Mesodermal cell (in vitro differentiated cells): ENCODE measurements at regions not wholly inside any gene's neighbourhood (a gene's known extent, or its start where the extent isn't known, plus 50 kb on each side); places are given as distances from the start of the nearest gene placed in this dataset.

ENCODE experiments used
- H3K27ac ChIP-seq: 2 replicates; pipeline ENCODE4 v1.7.0; 2013; ENCODE audit warnings: mild to moderate bottlenecking, low read depth, low read length, moderate library complexity; ENCODE audit not compliant: severe bottlenecking
- H3K36me3 ChIP-seq: 2 replicates; pipeline ENCODE4 v1.7.1; 2013; ENCODE audit warnings: mild to moderate bottlenecking, low read length, moderate library complexity; ENCODE audit not compliant: control insufficient read depth, insufficient read depth
- H3K4me1 ChIP-seq: one replicate; pipeline ENCODE4 v1.7.1; 2013; ENCODE audit warnings: mild to moderate bottlenecking, low read length; ENCODE audit not compliant: insufficient read depth, control insufficient read depth, poor library complexity, severe bottlenecking
- H3K4me3 ChIP-seq: 2 replicates; pipeline ENCODE4 v1.7.0; 2013; ENCODE audit warnings: low read length, control low read depth, mild to moderate bottlenecking; ENCODE audit not compliant: insufficient read depth, poor library complexity, severe bottlenecking; ENCODE audit errors: extremely low read depth
- H3K9me3 ChIP-seq: 2 replicates; pipeline ENCODE4 v1.7.1; 2013; ENCODE audit warnings: mild to moderate bottlenecking, low read length, moderate library complexity; ENCODE audit not compliant: control insufficient read depth
- WGBS, 2 experiments: methylation state at CpG; one replicate each; pipeline ENCODE4 v1.1.5; 2013; ENCODE audit warnings: missing lambda C conversion rate in 2 of 2; ENCODE audit not compliant: insufficient coverage in 2 of 2; 5-methylcytosine and 5-hydroxymethylcytosine counted together

DNA sequence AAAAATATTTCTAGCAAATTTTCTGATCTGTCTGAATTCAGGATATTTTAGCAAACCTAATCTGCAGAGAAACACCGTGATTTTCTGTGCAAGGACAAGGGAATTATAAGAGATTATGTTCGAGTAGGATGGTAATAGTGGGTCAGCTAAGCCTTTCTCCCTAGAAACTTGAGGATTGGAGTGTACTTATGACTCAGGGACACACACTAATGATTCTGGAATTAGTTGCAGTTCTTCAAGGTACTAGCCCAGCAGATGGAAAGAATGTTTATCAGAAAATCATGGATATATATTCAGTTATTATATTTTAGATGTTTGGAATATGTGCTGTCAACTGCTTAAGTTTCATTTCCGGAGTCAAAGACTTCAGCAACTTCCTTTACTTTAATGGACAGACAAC lies 177.1 kb upstream of the MAP3K7 start:
- WGBS, 2 experiments, result 84 to 95% methylated on average over 2 to 3 of the region's 3 CpGs
- H3K27ac ChIP-seq, result no peak overlapping the region
- H3K36me3 ChIP-seq, result no peaks in the 10 kb centered on the region
- no peak overlapping the region for H3K4me3 ChIP-seq
- H3K9me3 ChIP-seq, result no peaks in the 10 kb centered on the region
- H3K4me1 ChIP-seq, result peaks cover 5% of the 10 kb centered on the region

DNA sequence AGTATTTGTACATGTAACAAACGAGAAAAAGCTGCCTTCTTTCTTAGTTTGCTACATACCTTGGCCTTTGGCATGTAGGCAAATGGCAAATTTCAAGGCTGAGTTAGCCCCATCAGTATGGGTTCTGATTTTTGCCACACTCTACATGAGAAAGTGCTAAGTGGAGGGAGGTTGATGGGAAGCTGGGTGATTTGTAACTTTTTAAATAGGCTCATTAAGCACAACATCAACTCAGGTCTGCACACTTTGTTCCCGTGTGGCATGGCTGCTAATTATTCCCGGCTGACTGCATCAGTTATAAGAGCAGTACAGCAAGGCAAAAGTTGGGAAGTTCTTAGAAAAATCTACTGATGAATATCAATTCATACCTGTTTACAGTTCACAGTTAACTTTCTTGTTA lies 172.8 kb upstream of the MAP3K7 start:
- Histone ChIP-seq H3K4me3 (no peak overlapping the region), H3K27ac (no peak overlapping the region), H3K4me1 (no peaks in the 10 kb centered on the region), H3K9me3 (no peaks in the 10 kb centered on the region), H3K36me3 (no peaks in the 10 kb centered on the region)
- WGBS, 2 experiments, result 60 to 93% methylated on average over 1 to 3 of the region's 3 CpGs

DNA sequence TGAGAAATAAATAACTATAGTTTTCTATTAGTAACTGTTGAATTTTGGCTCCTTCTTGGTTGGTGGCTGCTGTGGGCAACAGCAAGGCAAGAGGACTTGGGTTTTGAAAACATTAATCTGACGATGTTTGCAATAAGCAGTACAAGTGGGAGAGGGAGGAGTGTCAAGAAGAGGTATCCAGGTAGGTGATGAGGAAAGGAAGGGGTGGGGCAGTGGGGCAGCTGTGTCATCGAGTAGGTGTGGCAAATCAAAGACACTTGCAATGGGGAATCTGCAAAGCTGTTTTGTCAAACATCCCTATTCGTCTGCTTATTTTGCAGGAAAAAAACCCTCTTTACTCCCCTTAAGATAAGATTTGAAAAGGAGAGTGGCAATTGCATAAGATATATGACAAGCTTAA lies 171.9 kb upstream of the MAP3K7 start:
- Histone ChIP-seq H3K9me3 (no peaks in the 10 kb centered on the region), H3K27ac (no peak overlapping the region), H3K4me1 (no peaks in the 10 kb centered on the region), H3K4me3 (no peak overlapping the region), H3K36me3 (no peaks in the 10 kb centered on the region)
- WGBS, 2 experiments, result 67 to 78% methylated on average over 1 to 2 of the region's 3 CpGs

DNA sequence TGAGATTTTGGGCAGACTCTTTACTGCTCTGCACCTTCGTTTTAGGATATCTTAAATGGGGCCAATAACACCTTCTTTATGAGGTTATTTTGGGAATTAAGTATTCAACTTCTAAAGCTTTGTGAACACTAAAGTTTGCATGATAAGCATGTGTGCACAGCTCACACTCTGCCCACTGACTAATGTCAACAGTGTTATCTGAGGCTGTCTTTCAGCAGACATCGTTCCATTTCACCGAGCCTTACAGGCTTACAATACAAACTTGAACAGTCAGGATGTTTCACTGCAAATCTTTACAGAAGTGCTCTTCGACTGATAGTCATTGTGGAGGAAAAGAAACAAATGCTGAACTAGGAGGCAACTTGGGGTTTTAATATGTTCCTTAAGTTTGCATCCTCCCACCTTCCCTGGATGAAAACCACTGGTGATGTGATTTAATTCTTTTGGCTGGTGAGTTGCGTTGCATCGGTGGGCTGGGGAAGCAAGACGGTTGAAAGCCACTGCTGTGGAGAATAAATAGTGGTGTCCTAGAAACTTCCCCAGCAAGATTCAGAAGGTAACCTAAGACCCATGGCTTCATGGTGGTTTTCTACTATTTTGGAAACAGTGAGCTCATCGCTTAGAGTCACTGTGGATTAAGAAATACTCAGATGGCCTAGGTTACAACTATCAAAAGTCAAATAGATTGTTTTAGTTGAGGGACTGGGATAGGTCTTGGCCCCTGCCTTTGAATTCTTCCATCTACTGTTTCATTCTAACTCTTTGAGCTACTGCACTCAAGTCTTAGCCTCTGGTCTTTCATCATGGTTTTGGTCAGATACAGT lies 167.2 kb upstream of the MAP3K7 start:
- no peaks in the 10 kb centered on the region for H3K36me3 ChIP-seq
- H3K27ac ChIP-seq, result no peak overlapping the region
- WGBS, 2 experiments, result 92 to 97% methylated on average over 2 to 4 of the region's 8 CpGs

DNA sequence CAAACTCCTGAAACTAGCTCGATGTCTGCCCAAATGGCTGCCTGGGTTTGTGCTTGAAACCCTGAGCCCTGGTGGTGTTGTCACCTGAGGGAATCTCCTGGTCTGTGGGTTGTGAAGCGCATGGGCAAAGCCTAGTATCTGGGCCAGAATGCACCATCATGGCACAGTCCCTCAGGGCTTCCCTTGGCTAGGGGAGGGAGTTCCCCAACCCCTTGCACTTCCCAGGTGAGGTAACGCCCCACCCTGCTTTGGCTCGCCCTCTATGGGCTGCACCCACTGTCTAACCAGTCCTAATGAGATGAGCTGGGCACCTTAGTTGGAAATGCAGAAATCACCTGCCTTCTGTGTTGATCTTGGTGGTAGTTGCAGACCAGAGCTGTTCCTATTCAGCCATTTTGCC lies 152.9 kb upstream of the MAP3K7 start:
- 67 to 84% methylated on average over 2 of the region's 4 CpGs for WGBS, 2 experiments
- Histone ChIP-seq H3K27ac (no peak overlapping the region), H3K4me3 (no peak overlapping the region), H3K4me1 (no peaks in the 10 kb centered on the region), H3K36me3 (no peaks in the 10 kb centered on the region), H3K9me3 (no peaks in the 10 kb centered on the region)

More for the DNA sequence above, 167.2 kb upstream of the MAP3K7 start:
- Histone ChIP-seq H3K9me3 (no peaks in the 10 kb centered on the region), H3K4me3 (no peak overlapping the region), H3K4me1 (no peaks in the 10 kb centered on the region)

DNA sequence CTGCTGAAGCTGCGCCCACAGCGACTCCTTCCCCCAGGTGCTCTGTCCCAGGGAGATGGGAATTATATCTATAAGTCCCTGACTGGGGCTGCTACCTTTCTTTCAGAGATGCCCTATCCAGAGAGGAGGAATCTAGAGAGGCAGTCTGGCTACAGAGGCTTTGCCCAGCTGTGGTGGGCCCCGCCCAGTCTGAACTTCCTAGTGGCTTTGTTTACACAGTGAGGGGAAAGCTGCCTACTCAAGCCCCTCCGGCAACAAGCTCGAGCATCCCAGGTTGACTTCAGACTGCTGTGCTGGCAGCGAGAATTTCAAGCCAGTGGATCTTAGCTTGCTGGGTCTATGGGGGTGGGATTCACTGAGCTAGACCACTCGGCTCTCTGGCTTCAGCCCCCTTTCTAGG lies 152.5 kb upstream of the MAP3K7 start:
- H3K4me3 ChIP-seq, result no peak overlapping the region
- no peaks in the 10 kb centered on the region for H3K9me3 ChIP-seq
- H3K4me1 ChIP-seq, result no peaks in the 10 kb centered on the region
- WGBS, 2 experiments, result 71 to 79% methylated on average over 1 to 3 of the region's 7 CpGs
- H3K36me3 ChIP-seq, result no peaks in the 10 kb centered on the region
- no peak overlapping the region for H3K27ac ChIP-seq

DNA sequence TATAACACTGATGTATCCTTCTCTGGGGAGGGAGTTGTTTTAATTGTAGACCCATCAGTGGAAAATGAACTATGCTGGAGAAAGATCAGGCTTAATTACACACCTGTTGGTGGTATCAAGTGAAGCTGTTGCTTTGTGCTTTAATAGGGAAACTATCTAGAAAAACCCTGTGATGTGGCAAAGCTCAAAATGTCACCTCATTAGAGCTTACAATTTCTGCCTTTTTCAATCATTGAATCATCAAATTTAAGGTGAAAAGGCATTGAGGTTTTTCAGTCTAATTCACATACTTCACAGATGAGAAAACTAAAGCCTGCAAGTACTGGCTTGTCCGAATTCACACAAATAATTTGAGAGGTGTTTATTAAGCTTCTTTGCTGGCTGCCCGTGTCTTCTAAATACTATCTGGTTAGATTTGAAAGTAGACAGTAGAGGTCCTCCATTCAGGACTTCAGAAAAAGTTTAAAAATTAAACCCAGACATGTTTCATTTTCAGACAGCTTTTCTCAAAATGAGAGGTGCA lies 143.3 kb upstream of the MAP3K7 start:
- 86% methylated on average over 1 of the region's 2 CpGs; no CpG with 5 or more reads in 1 of the 2 experiments for WGBS, 2 experiments
- Histone ChIP-seq H3K4me3 (no peak overlapping the region), H3K27ac (no peak overlapping the region), H3K4me1 (no peaks in the 10 kb centered on the region), H3K9me3 (no peaks in the 10 kb centered on the region), H3K36me3 (no peaks in the 10 kb centered on the region)

DNA sequence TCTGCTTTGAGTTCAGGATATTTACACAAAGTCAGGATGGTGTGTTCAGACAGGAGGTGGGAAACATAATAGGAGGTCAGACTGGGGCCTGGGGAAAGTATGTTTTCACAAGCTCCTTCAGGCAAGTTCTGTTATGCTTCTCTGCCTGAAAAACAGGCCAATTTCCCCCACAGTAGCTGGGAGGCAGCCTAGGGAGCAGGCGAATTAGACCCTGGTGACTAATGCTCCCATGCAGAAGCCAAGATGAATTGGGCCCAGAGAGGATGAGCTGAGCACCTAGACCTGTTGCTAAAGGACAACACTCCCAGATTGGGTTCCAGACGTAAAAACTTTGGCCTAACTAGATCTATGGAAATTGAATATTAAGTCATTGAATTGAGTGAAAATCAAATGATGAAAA lies 142.2 kb upstream of the MAP3K7 start:
- Histone ChIP-seq H3K4me1 (no peaks in the 10 kb centered on the region), H3K36me3 (no peaks in the 10 kb centered on the region), H3K9me3 (no peaks in the 10 kb centered on the region), H3K4me3 (no peak overlapping the region), H3K27ac (no peak overlapping the region)
- WGBS, 2 experiments, result 94 to 100% methylated on average over 1 to 2 of the region's 2 CpGs

DNA sequence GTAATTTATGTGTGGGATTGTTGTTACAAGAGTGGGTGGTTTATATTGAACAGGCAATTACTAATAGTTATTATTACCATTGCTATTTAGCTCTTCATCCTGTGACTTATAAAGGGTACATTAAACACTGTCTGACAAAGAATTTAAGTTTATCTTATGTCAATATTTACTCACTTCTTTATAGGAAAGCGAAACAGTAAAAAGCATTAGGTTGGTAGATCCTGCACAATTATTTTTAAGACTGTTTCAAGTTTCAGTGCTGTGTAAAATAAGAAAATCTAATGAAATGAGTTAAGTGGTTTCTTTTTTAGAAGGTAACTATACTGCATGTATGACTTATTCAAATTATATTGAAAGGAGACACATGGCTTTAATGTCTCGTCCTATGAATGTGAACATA lies 135.8 kb upstream of the MAP3K7 start:
- 83% methylated on average over 1 of the region's 2 CpGs; no CpG with 5 or more reads in 1 of the 2 experiments for WGBS, 2 experiments
- H3K36me3 ChIP-seq, result no peaks in the 10 kb centered on the region
- no peaks in the 10 kb centered on the region for H3K4me1 ChIP-seq
- no peak overlapping the region for H3K27ac ChIP-seq
- no peaks in the 10 kb centered on the region for H3K9me3 ChIP-seq
- H3K4me3 ChIP-seq, result no peak overlapping the region

DNA sequence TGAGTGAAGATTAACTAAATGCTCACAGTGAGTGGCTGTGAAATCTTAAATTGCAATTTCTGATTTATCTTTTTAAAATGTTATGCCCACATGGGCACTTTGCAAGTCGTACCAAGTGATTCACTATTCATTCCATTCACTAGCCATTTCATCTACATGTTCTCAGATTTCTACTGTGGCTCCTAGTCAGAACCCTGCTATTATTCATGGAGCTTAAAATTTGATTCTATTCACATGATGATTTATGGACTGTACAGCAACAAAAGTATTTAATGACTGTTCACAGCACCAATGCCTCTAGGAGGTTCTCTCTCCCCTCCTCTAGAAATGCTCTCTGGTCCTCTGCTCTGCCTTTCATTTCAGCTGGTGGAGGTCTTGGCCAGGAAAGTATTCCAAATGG lies 133.5 kb upstream of the MAP3K7 start:
- H3K36me3 ChIP-seq, result no peaks in the 10 kb centered on the region
- H3K4me3 ChIP-seq, result no peak overlapping the region
- WGBS, 2 experiments, result 86 to 100% methylated on average over 1 of the region's 1 CpG
- H3K27ac ChIP-seq, result no peak overlapping the region
- H3K9me3 ChIP-seq, result no peaks in the 10 kb centered on the region
- no peaks in the 10 kb centered on the region for H3K4me1 ChIP-seq
